Neural cell (in vitro differentiated cells): ENCODE measurements at regions not wholly inside any gene's neighbourhood (a gene's known extent, or its start where the extent isn't known, plus 50 kb on each side); places are given as distances from the start of the nearest gene placed in this dataset.

Source experiments
- H2AFZ ChIP-seq: fragments of 200-600, 300-800 bp; sonication (generic), shearing (Covaris generic); 2 replicates; pipeline ENCODE4 v1.6.0; 2014; ENCODE audit warnings: low read depth, mild to moderate bottlenecking, antibody characterized with exemption, low read length, moderate library complexity
- H3F3A ChIP-seq: fragments of 200-600 bp; shearing (Covaris generic); 2 replicates; pipeline ENCODE4 v1.6.1; 2016; ENCODE audit warnings: mild to moderate bottlenecking, moderate library complexity, mixed read lengths, antibody characterized with exemption, low read length; ENCODE audit not compliant: insufficient read depth, poor library complexity, severe bottlenecking
- H3K27ac ChIP-seq: fragments of 200-600, 300-800 bp; sonication (generic), shearing (Covaris generic); 2 replicates; pipeline ENCODE4 v1.5.1; 2014; ENCODE audit warnings: mild to moderate bottlenecking, low read length, moderate library complexity
- H3K27me3 ChIP-seq: fragments of 300-800, 200-600 bp; sonication (generic), shearing (Covaris generic); 2 replicates; pipeline ENCODE4 v1.6.0; 2014; ENCODE audit warnings: mild to moderate bottlenecking, low read depth, low read length, moderate library complexity; ENCODE audit not compliant: insufficient read depth
- H3K36me3 ChIP-seq: fragments of 300-800, 200-600 bp; sonication (generic), shearing (Covaris generic); 2 replicates; pipeline ENCODE4 v1.5.1; 2014; ENCODE audit warnings: mild to moderate bottlenecking, antibody characterized with exemption, low read length, moderate library complexity; ENCODE audit not compliant: insufficient read depth
- H3K4me2 ChIP-seq: fragments of 300-800, 200-600 bp; sonication (generic), shearing (Covaris generic); 2 replicates; pipeline ENCODE4 v1.6.0; 2014; ENCODE audit warnings: mild to moderate bottlenecking, low read length
- H3K4me3 ChIP-seq: fragments of 300-800, 200-600 bp; sonication (generic), shearing (Covaris generic); 2 replicates; pipeline ENCODE4 v1.5.1; 2014; ENCODE audit warnings: mild to moderate bottlenecking, low read length, moderate library complexity
- H3K79me2 ChIP-seq: fragments of 200-600 bp; shearing (Covaris generic); replicated peaks from 2 replicates; pipeline ENCODE4 v1.6.0; 2014; ENCODE audit warnings: mild to moderate bottlenecking, low read length, moderate library complexity; ENCODE audit not compliant: insufficient read depth
- H3K9ac ChIP-seq: fragments of 300-800, 200-600 bp; sonication (generic), shearing (Covaris generic); 2 replicates; pipeline ENCODE4 v1.6.1; 2016; ENCODE audit warnings: mild to moderate bottlenecking, low read length, mixed read lengths
- H3K9me2 ChIP-seq: fragments of 200-600 bp; shearing (Covaris generic); 2 replicates; pipeline ENCODE4 v1.6.1; 2016; ENCODE audit warnings: mild to moderate bottlenecking, low read length, mixed read lengths; ENCODE audit not compliant: insufficient read depth
- H3K9me3 ChIP-seq: fragments of 200-600, 300-800 bp; sonication (generic), shearing (Covaris generic); 2 replicates; pipeline ENCODE4 v1.6.1; 2016; ENCODE audit warnings: mild to moderate bottlenecking, mixed run types, low read length, moderate library complexity, mixed read lengths
- H4K20me1 ChIP-seq: fragments of 200-600 bp; shearing (Covaris generic); 2 replicates; pipeline ENCODE4 v1.6.1; 2016; ENCODE audit warnings: mild to moderate bottlenecking, mixed run types; ENCODE audit not compliant: insufficient read depth
- EP300 ChIP-seq: fragments of 450-650 bp; conservative IDR thresholded peaks from 2 replicates; pipeline ENCODE4 v1.6.1; 2014; ENCODE audit warnings: antibody characterized with exemption, mild to moderate bottlenecking, moderate library complexity; ENCODE audit not compliant: poor library complexity, severe bottlenecking
- EZH2 ChIP-seq: fragments of 200-600, 300-800 bp; shearing (Covaris generic), sonication (generic); IDR thresholded peaks from 2 replicates; pipeline ENCODE4 v1.6.1; 2014; ENCODE audit warnings: antibody characterized with exemption, low read length, borderline replicate concordance, mild to moderate bottlenecking; ENCODE audit not compliant: insufficient read depth, poor library complexity, severe bottlenecking
- MXI1 ChIP-seq: fragments of 450-650 bp; conservative IDR thresholded peaks from 2 replicates; pipeline ENCODE4 v1.6.1; 2014; ENCODE audit warnings: antibody characterized with exemption, mild to moderate bottlenecking; ENCODE audit not compliant: poor library complexity, severe bottlenecking
- POLR2AphosphoS5 ChIP-seq: IDR thresholded peaks from 2 replicates; pipeline ENCODE4 v1.6.1; 2012
- RAD21 ChIP-seq: fragments of 450-650 bp; conservative IDR thresholded peaks from 2 replicates; pipeline ENCODE4 v1.6.1; 2014; ENCODE audit warnings: antibody characterized with exemption, mild to moderate bottlenecking, moderate library complexity
- SMC3 ChIP-seq: fragments of 450-650 bp; conservative IDR thresholded peaks from 2 replicates; pipeline ENCODE4 v1.6.1; 2014; ENCODE audit warnings: antibody characterized with exemption, mild to moderate bottlenecking, moderate library complexity; ENCODE audit not compliant: poor library complexity
- TAF1 ChIP-seq: IDR thresholded peaks from 2 replicates; pipeline ENCODE4 v1.6.1; 2012; ENCODE audit warnings: low read depth
- TF ChIP-seq, protein P1 (sequence below): fragments of 450-650 bp; IDR thresholded peaks from 2 replicates; pipeline ENCODE4 v1.5.1; 2014; ENCODE audit warnings: antibody characterized with exemption, mild to moderate bottlenecking, moderate library complexity; ENCODE audit not compliant: poor library complexity, severe bottlenecking
- TF ChIP-seq, protein P2 (sequence below): IDR thresholded peaks from 2 replicates; pipeline ENCODE4 v1.6.1; 2012; ENCODE audit warnings: borderline replicate concordance

DNA sequence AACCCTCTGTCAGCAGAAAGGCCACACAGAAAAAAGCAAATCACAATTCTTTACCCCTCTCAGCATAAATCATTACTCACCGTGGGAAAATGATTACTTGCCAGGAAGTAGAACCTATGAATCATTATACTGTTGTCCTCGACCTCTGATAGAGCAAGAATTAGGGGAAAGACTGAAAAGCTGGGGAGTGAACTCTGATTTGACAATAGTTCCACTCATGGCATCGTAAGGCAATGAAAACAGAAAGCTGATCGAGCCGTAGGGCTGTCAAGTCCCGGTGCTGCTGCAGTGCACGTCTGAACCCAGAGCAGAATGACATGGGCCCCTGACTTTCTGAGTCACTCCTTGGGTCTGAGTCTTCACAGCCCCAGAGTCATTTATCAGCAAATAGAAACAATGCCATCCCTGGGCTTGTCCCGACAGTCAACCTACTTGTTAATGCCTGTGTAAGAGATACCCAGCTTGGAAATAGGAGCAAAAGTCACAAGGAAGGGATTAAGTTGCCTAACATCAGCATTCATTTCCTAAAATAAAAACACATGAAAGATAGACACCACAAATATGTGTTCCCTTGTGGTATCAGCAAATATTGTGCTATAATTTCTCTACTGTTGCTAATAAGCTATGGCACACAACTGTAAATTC lies 224.8 kb upstream of the MARCKS start:
- no peaks in the 10 kb centered on the region for H3K27me3 ChIP-seq
- no peaks in the 10 kb centered on the region for H3K36me3 ChIP-seq
- no peaks in the 10 kb centered on the region for H3F3A ChIP-seq
- H3K27ac ChIP-seq, result no peak overlapping the region
- no peak overlapping the region for H3K4me3 ChIP-seq
- H2AFZ ChIP-seq, result no peak overlapping the region
- H3K9ac ChIP-seq, result no peak overlapping the region
- H3K9me2 ChIP-seq, result no peaks in the 10 kb centered on the region
- no peak for TF ChIP-seq RAD21
- no peak for TF ChIP-seq TAF1
- TF ChIP-seq, protein P1, sequence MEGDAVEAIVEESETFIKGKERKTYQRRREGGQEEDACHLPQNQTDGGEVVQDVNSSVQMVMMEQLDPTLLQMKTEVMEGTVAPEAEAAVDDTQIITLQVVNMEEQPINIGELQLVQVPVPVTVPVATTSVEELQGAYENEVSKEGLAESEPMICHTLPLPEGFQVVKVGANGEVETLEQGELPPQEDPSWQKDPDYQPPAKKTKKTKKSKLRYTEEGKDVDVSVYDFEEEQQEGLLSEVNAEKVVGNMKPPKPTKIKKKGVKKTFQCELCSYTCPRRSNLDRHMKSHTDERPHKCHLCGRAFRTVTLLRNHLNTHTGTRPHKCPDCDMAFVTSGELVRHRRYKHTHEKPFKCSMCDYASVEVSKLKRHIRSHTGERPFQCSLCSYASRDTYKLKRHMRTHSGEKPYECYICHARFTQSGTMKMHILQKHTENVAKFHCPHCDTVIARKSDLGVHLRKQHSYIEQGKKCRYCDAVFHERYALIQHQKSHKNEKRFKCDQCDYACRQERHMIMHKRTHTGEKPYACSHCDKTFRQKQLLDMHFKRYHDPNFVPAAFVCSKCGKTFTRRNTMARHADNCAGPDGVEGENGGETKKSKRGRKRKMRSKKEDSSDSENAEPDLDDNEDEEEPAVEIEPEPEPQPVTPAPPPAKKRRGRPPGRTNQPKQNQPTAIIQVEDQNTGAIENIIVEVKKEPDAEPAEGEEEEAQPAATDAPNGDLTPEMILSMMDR, result no peak
- no peak for TF ChIP-seq POLR2AphosphoS5
- H4K20me1 ChIP-seq, result no peaks in the 10 kb centered on the region
- H3K79me2 ChIP-seq, result no peaks in the 10 kb centered on the region
- H3K4me2 ChIP-seq, result no peak overlapping the region
- no peaks in the 10 kb centered on the region for H3K9me3 ChIP-seq

DNA sequence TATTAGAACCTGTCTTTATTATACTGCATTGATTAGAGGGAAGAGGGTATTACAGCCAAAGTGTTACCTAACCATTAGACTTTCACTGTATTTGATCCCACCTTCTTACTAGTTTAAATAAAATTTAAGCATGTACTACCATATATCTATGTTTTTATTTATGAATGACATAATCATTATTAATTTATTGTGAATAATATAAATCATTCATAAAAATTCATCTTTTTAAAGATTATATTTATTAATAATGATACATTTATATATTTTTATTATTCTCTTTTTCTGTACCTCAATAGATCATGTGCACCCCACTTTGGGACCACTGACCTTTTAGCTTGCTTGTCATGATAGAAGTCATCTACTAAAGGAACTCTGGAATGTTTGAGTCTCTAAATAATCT lies 223.5 kb upstream of the MARCKS start:
- Histone ChIP-seq H3K9me2 (no peaks in the 10 kb centered on the region), H3K9me3 (no peaks in the 10 kb centered on the region), H3K4me2 (no peak overlapping the region), H3K9ac (no peak overlapping the region), H3K36me3 (no peaks in the 10 kb centered on the region), H3K79me2 (no peaks in the 10 kb centered on the region), H3K27me3 (no peaks in the 10 kb centered on the region), H3K27ac (no peak overlapping the region), H4K20me1 (no peaks in the 10 kb centered on the region), H3F3A (no peaks in the 10 kb centered on the region), H3K4me3 (no peak overlapping the region), H2AFZ (no peak overlapping the region)
- no peak for TF ChIP-seq POLR2AphosphoS5
- no peak for TF ChIP-seq TAF1
- TF ChIP-seq EP300, result no peak
- TF ChIP-seq EZH2, result no peak
- no peak for TF ChIP-seq RAD21
- TF ChIP-seq SMC3, result no peak
- no peak for TF ChIP-seq MXI1
- TF ChIP-seq, protein P1, result no peak
- TF ChIP-seq, protein P2, sequence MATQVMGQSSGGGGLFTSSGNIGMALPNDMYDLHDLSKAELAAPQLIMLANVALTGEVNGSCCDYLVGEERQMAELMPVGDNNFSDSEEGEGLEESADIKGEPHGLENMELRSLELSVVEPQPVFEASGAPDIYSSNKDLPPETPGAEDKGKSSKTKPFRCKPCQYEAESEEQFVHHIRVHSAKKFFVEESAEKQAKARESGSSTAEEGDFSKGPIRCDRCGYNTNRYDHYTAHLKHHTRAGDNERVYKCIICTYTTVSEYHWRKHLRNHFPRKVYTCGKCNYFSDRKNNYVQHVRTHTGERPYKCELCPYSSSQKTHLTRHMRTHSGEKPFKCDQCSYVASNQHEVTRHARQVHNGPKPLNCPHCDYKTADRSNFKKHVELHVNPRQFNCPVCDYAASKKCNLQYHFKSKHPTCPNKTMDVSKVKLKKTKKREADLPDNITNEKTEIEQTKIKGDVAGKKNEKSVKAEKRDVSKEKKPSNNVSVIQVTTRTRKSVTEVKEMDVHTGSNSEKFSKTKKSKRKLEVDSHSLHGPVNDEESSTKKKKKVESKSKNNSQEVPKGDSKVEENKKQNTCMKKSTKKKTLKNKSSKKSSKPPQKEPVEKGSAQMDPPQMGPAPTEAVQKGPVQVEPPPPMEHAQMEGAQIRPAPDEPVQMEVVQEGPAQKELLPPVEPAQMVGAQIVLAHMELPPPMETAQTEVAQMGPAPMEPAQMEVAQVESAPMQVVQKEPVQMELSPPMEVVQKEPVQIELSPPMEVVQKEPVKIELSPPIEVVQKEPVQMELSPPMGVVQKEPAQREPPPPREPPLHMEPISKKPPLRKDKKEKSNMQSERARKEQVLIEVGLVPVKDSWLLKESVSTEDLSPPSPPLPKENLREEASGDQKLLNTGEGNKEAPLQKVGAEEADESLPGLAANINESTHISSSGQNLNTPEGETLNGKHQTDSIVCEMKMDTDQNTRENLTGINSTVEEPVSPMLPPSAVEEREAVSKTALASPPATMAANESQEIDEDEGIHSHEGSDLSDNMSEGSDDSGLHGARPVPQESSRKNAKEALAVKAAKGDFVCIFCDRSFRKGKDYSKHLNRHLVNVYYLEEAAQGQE, result no peak
